Heart right ventricle (tissue), 16 donors: ENCODE measurements at regions not wholly inside any gene's neighbourhood (a gene's known extent, or its start where the extent isn't known, plus 50 kb on each side); places are given as distances from the start of the nearest gene placed in this dataset.

Experiments used
- ATAC-seq, 8 donors: fragments of 200-7000 bp; cut with Tn5 transposase; one replicate each; pipeline ENCODE4 v1.9.1; 2020; ENCODE audit warnings: mild to moderate bottlenecking in 8 of 8, moderate library complexity in 8 of 8, moderate number of reproducible peaks in 1 of 8
- DNase-seq, 2 donors: peaks; one replicate each; pipeline ENCODE4 v3.0.0-alpha.2; 2020
- H3K27ac ChIP-seq, 10 donors: fragments of 200-600 bp; sonication (generic) in 2 of 10; one replicate each; pipeline versions ENCODE4 v1.5.0 to v1.8.0; 2020 to 2022; ENCODE audit warnings: mild to moderate bottlenecking in 3 of 10
- H3K27me3 ChIP-seq, 7 donors: fragments of 200-600 bp; one replicate each; pipeline ENCODE4 v1.8.0; 2021 to 2022; ENCODE audit warnings: mild to moderate bottlenecking in 2 of 7
- H3K36me3 ChIP-seq, 9 donors: fragments of 200-600 bp; sonication (generic) in 1 of 9; one replicate each; pipeline versions ENCODE4 v1.5.0 to v1.8.0; 2020 to 2022; ENCODE audit warnings: mild to moderate bottlenecking in 2 of 9
- H3K4me1 ChIP-seq, 9 donors: fragments of 200-600 bp; sonication (generic) in 1 of 9; one replicate each; pipeline versions ENCODE4 v1.5.0 to v1.8.0; 2020 to 2022; ENCODE audit warnings: mild to moderate bottlenecking in 4 of 9
- H3K4me3 ChIP-seq, 10 donors: fragments of 200-600 bp; sonication (generic) in 2 of 10; one replicate each; pipeline versions ENCODE4 v1.5.0 to v1.8.0; 2020 to 2022; ENCODE audit warnings: mild to moderate bottlenecking in 7 of 10, moderate library complexity in 2 of 10
- H3K9me3 ChIP-seq, 11 donors: fragments of 200-600 bp in 10 of 11; sonication (generic) in 2 of 11; one replicate each; pipeline versions ENCODE4 v1.5.0 to v1.8.0; 2013 to 2022; ENCODE audit warnings: mild to moderate bottlenecking in 2 of 11, control low read depth in 1 of 11, moderate library complexity in 1 of 11
- CTCF ChIP-seq, 9 donors: fragments of 200-600 bp; sonication (generic) in 2 of 9; IDR thresholded peaks; one replicate each; pipeline versions ENCODE4 v1.5.0 to v1.8.0; 2021 to 2022; ENCODE audit warnings: antibody characterized with exemption in 9 of 9, mild to moderate bottlenecking in 5 of 9, moderate library complexity in 1 of 9
- WGBS, 2 donors: extraction: QIAGEN DNeasy Blood & Tissue Kit; methylation state at CpG; one replicate each; pipeline ENCODE4 v1.1.7; 2013; ENCODE audit warnings: inconsistent platforms in 1 of 2; 5-methylcytosine and 5-hydroxymethylcytosine counted together
- intact Hi-C, 10 donors: fragments of 100-400 bp; cut with DNase I; formaldehyde crosslinking; loops; one replicate each; pipeline versions ENCODE4 v1.11.1 to v1.14.2; 2022
- donor health status: Arrhythmogenic right ventricular cardiomyopathy.
- donor health status: ischemic (EF 13 %, LVEDD 7.1; RV severe dilation, severe dysfunction).
- donor health status: healthy with polysubstance abuse.
- donor health status: DM: no; HTN: yes; CAD: no.
- donor health status: DM: no; HTN: no; CAD: no.
- donor health status: ischemic (EF 25% LVEDD 6.9; RV normal size, moderate dysfunction).
- donor health status: ischemic (EF 25% LVEDD 5.7; RV mildly dilated, moderate dysfunction).
- donor health status: healthy.
- donor health status: DM: yes; HTN: yes; CAD: no.
- donor health status: Ischemic cardiomyopathy.
- donor health status: ischemic (EF 35%, LVEDD 5.7; RV mildly dilated, moderate dysfunction).
- donor health status: nonischemic (EF 11% LVEDD 7.7; RV severe dilation, severe dysfunction).
- donor health status: DM: yes; HTN: yes; CAD: no.
- donor health status: PGD.
- donor health status: ischemic (EF 29% LVEDD 5.4; RV normal size, mild dysfunction).
- donor health status: nonischemic (EF 23%, LVEDD 6.1; RV moderate dilation, normal function).

- ATAC-seq (peak in 3 of 8 donors; percentile 33 to 47 (median 42)), DNase-seq (no peak)
- Histone ChIP-seq H3K36me3 (no peaks in the 10 kb centered on the region), H3K4me3 (no peak overlapping the region), H3K4me1 (peaks cover 0 to 14% (median 0%) of the 10 kb centered on the region in 9 donors), H3K9me3 (no peaks in the 10 kb centered on the region), H3K27ac (peak overlapping the region in 2 of 10 donors; percentile 5 to 25), H3K27me3 (no peaks in the 10 kb centered on the region)
- TF ChIP-seq CTCF (IDR thresholded peaks at IDR 0.05) = no peak
- WGBS, 2 donors = 66 to 77% methylated on average over 3 of the region's 3 CpGs
- intact Hi-C loops = no loop called here
These were observed 59.8 kb upstream of the KRR1 start for GRCh38 chr12:75571204-75571603.

- intact Hi-C loops = loop anchor here in 1 of 10 donors (10.0 kb wide), 1 partner anchor 146 kb away; no protein-coding TSS in a partner anchor
These were observed 57.4 kb upstream of the KRR1 start for GRCh38 chr12:75568801-75569200.

GRCh38 chr12:75568393-75568792 lies 57.0 kb upstream of the KRR1 start:
- Histone ChIP-seq H3K4me3 (no peak overlapping the region), H3K4me1 (peaks cover 0 to 26% (median 8%) of the 10 kb centered on the region in 9 donors), H3K36me3 (no peaks in the 10 kb centered on the region), H3K9me3 (no peaks in the 10 kb centered on the region), H3K27ac (no peak overlapping the region), H3K27me3 (no peaks in the 10 kb centered on the region)
- intact Hi-C loops = loop anchor here in 1 of 10 donors (10.0 kb wide), 1 partner anchor 146 kb away; no protein-coding TSS in a partner anchor
- ATAC-seq = no peak
- no peak for TF ChIP-seq CTCF (IDR thresholded peaks at IDR 0.05)
- no peak for DNase-seq
- 67 to 68% methylated on average over 4 of the region's 4 CpGs for WGBS, 2 donors

More at GRCh38 chr12:75568801-75569200, 57.4 kb upstream of the KRR1 start:
- no peaks in the 10 kb centered on the region for H3K27me3 ChIP-seq
- TF ChIP-seq CTCF (IDR thresholded peaks at IDR 0.05) = no peak
- H3K36me3 ChIP-seq = no peaks in the 10 kb centered on the region
- ATAC-seq (peak in 1 of 8 donors; percentile 27), DNase-seq (no peak)
- no peaks in the 10 kb centered on the region for H3K9me3 ChIP-seq
- WGBS, 2 donors = 60 to 61% methylated on average over 3 of the region's 3 CpGs
- no peak overlapping the region for H3K27ac ChIP-seq
- peaks cover 0 to 26% (median 8%) of the 10 kb centered on the region in 9 donors for H3K4me1 ChIP-seq
- no peak overlapping the region for H3K4me3 ChIP-seq

GRCh38 chr12:75565795-75566194 lies 54.4 kb upstream of the KRR1 start:
- intact Hi-C loops = loop anchor here in 1 of 10 donors (10.0 kb wide), 1 partner anchor 149 kb away; no protein-coding TSS in a partner anchor
- no peak for ATAC-seq

More at GRCh38 chr12:75565795-75566194, 54.4 kb upstream of the KRR1 start:
- Histone ChIP-seq H3K4me3 (no peak overlapping the region), H3K27me3 (no peaks in the 10 kb centered on the region), H3K9me3 (no peaks in the 10 kb centered on the region), H3K27ac (no peak overlapping the region), H3K4me1 (peaks cover 0 to 18% (median 8%) of the 10 kb centered on the region in 9 donors), H3K36me3 (no peaks in the 10 kb centered on the region)
- no peak for TF ChIP-seq CTCF (IDR thresholded peaks at IDR 0.05)
- DNase-seq = no peak
- WGBS, 2 donors = 86% methylated on average over 3 of the region's 3 CpGs
